DMS 273 (cell line): ENCODE measurements at regions not wholly inside any gene's neighbourhood (a gene's known extent, or its start where the extent isn't known, plus 50 kb on each side); places are given as distances from the start of the nearest gene placed in this dataset.

ENCODE experiments used
- DNase-seq: peaks from one replicate; lab custom pipeline; 2025; ENCODE audit not compliant: unreplicated experiment; lab: John Stamatoyannopoulos, UW

DNA sequence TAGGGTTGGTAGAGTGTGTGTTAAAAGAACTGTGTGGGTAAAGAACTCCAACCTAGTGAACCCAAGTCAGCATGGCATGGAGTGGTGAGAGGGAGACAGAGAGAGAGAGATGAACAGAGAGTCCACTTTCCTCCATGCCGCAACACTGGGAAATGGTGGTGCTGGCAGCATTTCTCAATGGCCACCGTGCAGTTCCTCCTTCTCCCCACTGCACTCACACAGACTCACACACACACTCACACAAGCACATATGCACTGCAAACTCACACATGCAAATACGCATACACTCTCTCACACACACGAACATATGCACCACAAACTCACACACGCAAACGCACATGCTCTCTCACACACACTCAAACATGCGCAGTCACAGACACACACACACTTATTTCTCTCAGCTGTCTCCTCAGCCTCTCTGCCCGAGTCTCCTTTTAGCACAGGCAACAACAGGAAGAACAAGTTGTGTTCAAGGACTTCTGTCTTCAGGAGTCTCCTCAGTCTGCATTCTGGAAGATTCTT, 66.5 kb upstream of the LY86 start:
- DNase-seq = no peak

DNA sequence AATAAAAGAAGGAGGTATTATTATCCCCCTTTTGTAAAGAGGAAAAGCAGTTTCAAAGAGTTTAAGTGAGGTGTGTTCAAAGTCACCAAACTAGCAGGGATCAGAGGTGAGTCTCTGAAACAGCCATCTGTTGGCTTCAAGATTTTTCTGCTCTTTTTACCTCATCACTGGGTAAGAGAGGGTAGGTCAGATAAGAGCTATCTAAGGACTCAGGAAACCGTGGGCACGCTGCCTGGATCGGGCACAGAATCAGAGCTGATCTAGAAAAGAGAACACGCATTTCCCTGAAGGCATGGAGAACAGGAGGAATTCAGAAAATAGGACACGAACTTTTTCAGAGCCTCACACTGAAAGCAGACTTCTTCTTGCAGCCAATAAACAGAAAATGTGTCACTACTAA, 65.8 kb upstream of the LY86 start:
- no peak for DNase-seq

DNA sequence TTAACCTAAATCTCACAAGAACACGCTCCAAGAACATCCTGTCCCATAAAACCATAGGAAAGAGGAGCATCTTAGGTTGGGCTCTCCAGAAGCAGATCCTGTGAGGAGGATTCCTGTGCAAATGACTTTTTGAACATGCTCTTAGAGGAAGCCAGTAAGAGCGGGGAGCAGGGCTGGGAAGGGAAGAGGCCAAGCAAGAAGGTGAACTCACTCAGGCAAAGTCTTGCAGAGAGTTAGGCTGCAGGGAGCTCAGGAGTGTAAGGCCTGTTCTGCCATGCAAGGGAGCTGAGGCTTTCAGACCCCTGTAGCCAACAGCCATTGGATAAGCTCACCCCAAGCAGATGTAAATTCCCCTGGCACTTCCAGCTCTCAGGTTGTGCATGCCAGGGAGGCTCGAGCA, 63.6 kb upstream of the LY86 start:
- DNase-seq = no peak

DNA sequence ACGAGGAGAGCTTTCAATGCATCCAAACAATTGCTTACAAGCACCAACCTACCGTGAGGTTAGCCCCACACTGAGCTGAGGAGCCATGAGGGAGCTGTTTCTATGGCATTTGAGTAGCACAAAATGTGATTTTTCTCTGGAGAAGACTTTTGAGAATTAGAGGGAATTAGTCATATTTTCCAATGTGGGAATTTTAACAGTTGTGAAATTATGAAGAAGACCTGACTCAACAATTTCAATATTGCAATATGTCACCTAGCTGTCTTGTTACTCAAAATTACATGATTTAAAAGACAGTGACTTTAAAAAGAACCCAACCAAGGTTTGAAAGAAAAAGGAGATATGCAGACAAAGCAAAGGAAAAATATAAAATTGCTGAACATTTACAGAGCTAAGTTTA, 62.6 kb upstream of the LY86 start:
- DNase-seq = no peak

DNA sequence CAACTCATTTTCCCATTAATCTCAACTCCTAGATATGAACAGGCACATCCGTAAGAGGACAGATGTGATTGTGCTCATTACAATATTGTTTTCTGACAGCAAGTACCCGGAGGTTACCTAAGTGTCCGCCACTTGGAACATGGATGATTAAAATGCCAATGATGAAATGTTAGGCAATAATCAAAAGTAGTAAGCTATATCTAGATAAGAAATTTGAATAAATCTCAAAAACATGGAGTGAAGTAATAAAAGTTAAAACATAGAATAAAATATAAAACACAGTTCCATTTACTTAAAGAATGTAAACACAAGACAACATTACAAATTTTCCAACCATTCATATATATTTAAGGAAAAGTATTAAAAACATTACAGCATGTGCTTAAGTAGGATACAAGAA, 59.2 kb upstream of the LY86 start:
- no peak for DNase-seq

- DNase-seq = no peak
Observed at GRCh38 chr6:6533176-6533575, 55.3 kb upstream of the LY86 start.

DNA sequence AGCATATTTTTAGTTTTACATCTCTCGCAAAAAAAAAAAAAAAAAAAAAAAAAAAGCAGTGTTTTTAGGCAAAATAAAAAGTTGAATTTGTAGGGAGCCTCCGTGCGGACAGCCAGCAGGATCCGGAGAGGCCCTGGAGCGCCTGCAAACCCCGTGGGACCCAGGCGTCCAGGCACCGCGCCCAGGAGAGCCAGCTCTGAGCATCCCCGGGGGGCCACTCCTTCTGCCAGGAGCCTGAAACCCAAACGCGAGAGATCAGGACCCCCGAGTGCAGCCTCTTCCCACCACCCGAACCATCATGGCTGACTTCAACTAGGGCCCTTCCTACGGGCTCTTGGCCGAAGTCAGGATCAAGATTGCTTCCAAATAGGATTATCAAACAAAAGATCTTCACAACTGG, 54.1 kb upstream of the LY86 start:
- DNase-seq = no peak

- DNase-seq = no peak
Observed at GRCh38 chr6:6537488-6538260, 50.8 kb upstream of the LY86 start.

DNA sequence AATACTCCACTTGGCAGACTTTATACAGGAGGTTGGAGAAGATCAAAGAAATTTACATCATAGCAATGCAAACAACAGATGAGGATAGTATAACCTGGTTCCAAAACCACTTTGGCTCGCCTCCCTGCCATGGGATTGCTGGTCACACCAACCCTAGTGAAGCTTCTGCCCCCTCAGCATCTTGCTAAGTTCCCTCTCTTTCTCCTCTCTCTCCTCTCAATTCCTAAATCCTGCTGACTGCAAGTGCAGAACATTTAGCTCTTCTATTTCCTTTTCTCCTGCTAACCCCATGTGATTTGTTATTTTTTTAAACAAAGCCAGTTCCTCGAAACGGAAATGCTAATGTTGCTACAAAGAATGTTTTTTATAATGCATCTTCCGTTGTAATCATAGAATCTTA, 50.3 kb upstream of the LY86 start:
- DNase-seq = no peak
